Skeletal muscle satellite cell (primary cell): ENCODE measurements at regions not wholly inside any gene's neighbourhood (a gene's known extent, or its start where the extent isn't known, plus 50 kb on each side); places are given as distances from the start of the nearest gene placed in this dataset.

Experiments
- H3K27me3 ChIP-seq: 2 replicates; pipeline ENCODE4 v1.7.0; 2013; ENCODE audit warnings: low read length; ENCODE audit not compliant: control insufficient read depth, insufficient read depth
- H3K36me3 ChIP-seq: 2 replicates; pipeline ENCODE4 v1.7.0; 2013; ENCODE audit warnings: mild to moderate bottlenecking, control low read depth, low read length; ENCODE audit not compliant: insufficient read depth
- H3K4me1 ChIP-seq: 2 replicates; pipeline ENCODE4 v1.7.0; 2013; ENCODE audit warnings: low read length; ENCODE audit not compliant: control insufficient read depth, insufficient read depth
- H3K4me2 ChIP-seq: 2 replicates; pipeline ENCODE4 v1.7.0; 2013; ENCODE audit warnings: mild to moderate bottlenecking, low read length
- H3K4me3 ChIP-seq: 2 replicates; pipeline ENCODE4 v1.7.0; 2013; ENCODE audit warnings: low read length
- H3K9ac ChIP-seq: 2 replicates; pipeline ENCODE4 v1.7.0; 2013; ENCODE audit warnings: mild to moderate bottlenecking, low read depth, low read length, moderate library complexity
- H3K9me3 ChIP-seq: replicated peaks from 2 replicates; pipeline ENCODE4 v1.7.0; 2013; ENCODE audit warnings: mild to moderate bottlenecking, control low read depth, low read length

- no peak overlapping the region for H3K4me3 ChIP-seq
- no peak overlapping the region for H3K4me2 ChIP-seq
- no peaks in the 10 kb centered on the region for H3K36me3 ChIP-seq
- no peak overlapping the region for H3K9ac ChIP-seq
- H3K9me3 ChIP-seq = no peaks in the 10 kb centered on the region
- H3K4me1 ChIP-seq = no peaks in the 10 kb centered on the region
- no peaks in the 10 kb centered on the region for H3K27me3 ChIP-seq
These were observed 351.4 kb downstream of the HLX start for GRCh38 chr1:221230605-221231004.

GRCh38 chr1:221234791-221235190 lies 355.5 kb downstream of the HLX start:
- Histone ChIP-seq H3K4me1 (no peaks in the 10 kb centered on the region), H3K27me3 (no peaks in the 10 kb centered on the region), H3K36me3 (no peaks in the 10 kb centered on the region), H3K4me3 (no peak overlapping the region), H3K9me3 (no peaks in the 10 kb centered on the region), H3K4me2 (no peak overlapping the region), H3K9ac (no peak overlapping the region)

- no peaks in the 10 kb centered on the region for H3K4me1 ChIP-seq
- no peak overlapping the region for H3K9ac ChIP-seq
- H3K4me3 ChIP-seq = no peak overlapping the region
- H3K36me3 ChIP-seq = no peaks in the 10 kb centered on the region
- H3K4me2 ChIP-seq = no peak overlapping the region
- no peaks in the 10 kb centered on the region for H3K9me3 ChIP-seq
- no peaks in the 10 kb centered on the region for H3K27me3 ChIP-seq
These were observed 358.3 kb downstream of the HLX start for GRCh38 chr1:221237587-221237986.

GRCh38 chr1:221239181-221239580 lies 359.9 kb downstream of the HLX start:
- Histone ChIP-seq H3K4me3 (no peak overlapping the region), H3K36me3 (no peaks in the 10 kb centered on the region), H3K9ac (no peak overlapping the region), H3K9me3 (no peaks in the 10 kb centered on the region), H3K4me2 (no peak overlapping the region), H3K27me3 (no peaks in the 10 kb centered on the region), H3K4me1 (no peaks in the 10 kb centered on the region)

GRCh38 chr1:221239792-221240191 lies 360.5 kb downstream of the HLX start:
- Histone ChIP-seq H3K27me3 (no peaks in the 10 kb centered on the region), H3K9ac (no peak overlapping the region), H3K36me3 (no peaks in the 10 kb centered on the region), H3K4me1 (no peaks in the 10 kb centered on the region), H3K4me3 (no peak overlapping the region), H3K4me2 (no peak overlapping the region), H3K9me3 (no peaks in the 10 kb centered on the region)

- Histone ChIP-seq H3K4me1 (no peaks in the 10 kb centered on the region), H3K36me3 (no peaks in the 10 kb centered on the region), H3K4me3 (no peak overlapping the region), H3K9me3 (no peaks in the 10 kb centered on the region), H3K9ac (no peak overlapping the region), H3K4me2 (no peak overlapping the region), H3K27me3 (no peaks in the 10 kb centered on the region)
These were observed 361.4 kb downstream of the HLX start for GRCh38 chr1:221240690-221241089.

GRCh38 chr1:221241157-221241556 lies 361.9 kb downstream of the HLX start:
- Histone ChIP-seq H3K4me1 (no peaks in the 10 kb centered on the region), H3K9ac (no peak overlapping the region), H3K4me2 (no peak overlapping the region), H3K4me3 (no peak overlapping the region), H3K27me3 (no peaks in the 10 kb centered on the region), H3K9me3 (no peaks in the 10 kb centered on the region), H3K36me3 (no peaks in the 10 kb centered on the region)

- Histone ChIP-seq H3K4me2 (no peak overlapping the region), H3K36me3 (no peaks in the 10 kb centered on the region), H3K4me1 (no peaks in the 10 kb centered on the region), H3K4me3 (no peak overlapping the region), H3K27me3 (no peaks in the 10 kb centered on the region), H3K9ac (no peak overlapping the region), H3K9me3 (no peaks in the 10 kb centered on the region)
These were observed 362.3 kb downstream of the HLX start for GRCh38 chr1:221241592-221241991.

- no peak overlapping the region for H3K9ac ChIP-seq
These were observed 366.8 kb downstream of the HLX start for GRCh38 chr1:221246067-221246466.

GRCh38 chr1:221246628-221247415 lies 367.6 kb downstream of the HLX start:
- Histone ChIP-seq H3K4me2 (no peak overlapping the region), H3K4me3 (no peak overlapping the region), H3K36me3 (no peaks in the 10 kb centered on the region), H3K4me1 (no peaks in the 10 kb centered on the region), H3K27me3 (no peaks in the 10 kb centered on the region), H3K9ac (no peak overlapping the region), H3K9me3 (no peaks in the 10 kb centered on the region)

More at GRCh38 chr1:221246067-221246466, 366.8 kb downstream of the HLX start:
- H3K9me3 ChIP-seq = no peaks in the 10 kb centered on the region
- no peaks in the 10 kb centered on the region for H3K36me3 ChIP-seq
- no peak overlapping the region for H3K4me3 ChIP-seq
- no peak overlapping the region for H3K4me2 ChIP-seq
- no peaks in the 10 kb centered on the region for H3K27me3 ChIP-seq
- no peaks in the 10 kb centered on the region for H3K4me1 ChIP-seq

- H3K4me1 ChIP-seq = no peaks in the 10 kb centered on the region
- no peak overlapping the region for H3K4me3 ChIP-seq
- no peak overlapping the region for H3K9ac ChIP-seq
- no peaks in the 10 kb centered on the region for H3K9me3 ChIP-seq
- no peaks in the 10 kb centered on the region for H3K36me3 ChIP-seq
- H3K27me3 ChIP-seq = no peaks in the 10 kb centered on the region
- no peak overlapping the region for H3K4me2 ChIP-seq
These were observed 372.3 kb downstream of the HLX start for GRCh38 chr1:221251580-221251979.

- Histone ChIP-seq H3K4me2 (no peak overlapping the region), H3K27me3 (no peaks in the 10 kb centered on the region), H3K4me1 (no peaks in the 10 kb centered on the region), H3K36me3 (no peaks in the 10 kb centered on the region), H3K9ac (no peak overlapping the region), H3K4me3 (no peak overlapping the region), H3K9me3 (no peaks in the 10 kb centered on the region)
These were observed 375.6 kb downstream of the HLX start for GRCh38 chr1:221254813-221255212.
